ENCODE measurements at regions not wholly inside any gene's neighbourhood (a gene's known extent, or its start where the extent isn't known, plus 50 kb on each side); places are given as distances from the start of the nearest gene placed in this dataset.

DNA sequence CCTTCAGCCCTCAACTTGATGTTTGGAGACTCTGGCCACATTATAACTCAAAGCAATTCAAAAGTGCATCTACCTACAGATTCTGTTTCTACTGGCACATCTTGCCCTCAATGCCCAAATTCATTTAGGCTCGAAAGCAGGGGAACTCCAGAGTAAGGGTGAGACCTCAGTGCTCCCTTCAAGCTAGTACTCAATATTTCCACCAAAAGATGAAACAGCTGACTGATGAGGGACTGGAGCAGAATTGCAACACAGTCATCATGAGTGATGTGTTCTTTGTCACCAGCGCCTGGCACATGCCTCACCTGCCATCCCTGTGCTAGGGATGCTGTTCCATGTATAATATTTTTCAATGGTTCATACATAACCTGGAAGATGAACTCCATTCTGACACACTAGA, 247.3 kb downstream of the DSEL start:
- intact Hi-C loops (cut with micrococcal nuclease) = no loop called here
- DNase-seq (ENCODE audit: low read depth, low spot score) (no peak), ATAC-seq (no peak)
- no peak overlapping the region for H3K4me2 ChIP-seq (ENCODE audit: low read length)
- H3K4me1 ChIP-seq (ENCODE audit: control insufficient read depth in 1 of 2, insufficient read depth in 2 of 2, low read length in 2 of 2) = no peaks in the 10 kb centered on the region
- no peaks in the 10 kb centered on the region for H3K27me3 ChIP-seq (ENCODE audit: insufficient read depth, low read length)
- ChIA-PET POLR2A (no interaction called here), RAD21 (ENCODE audit: low non-redundant PET in 1 of 2, low total read pairs in 2 of 2, uncharacterized antibody in 2 of 2, unreplicated experiment in 2 of 2) (no interaction called here), CTCF (no interaction called here)
- no peaks in the 10 kb centered on the region for H4K20me1 ChIP-seq (ENCODE audit: insufficient read depth)
- H3K27ac ChIP-seq (ENCODE audit: low read depth, low read length) = no peak overlapping the region
- no peaks in the 10 kb centered on the region for H3K36me3 ChIP-seq (ENCODE audit: control insufficient read depth in 1 of 2, insufficient read depth in 2 of 2, low read length in 2 of 2)
- BruUV-seq (replicated peaks) = no TSS peak
- no peak overlapping the region for H2AFZ ChIP-seq (ENCODE audit: low read depth, low read length, poor library complexity, severe bottlenecking)
- no peak for TF ChIP-seq JUND (IDR thresholded peaks at IDR 0.05)
- no peak for TF ChIP-seq ELF1 (IDR thresholded peaks at IDR 0.05; ENCODE audit: borderline replicate concordance, low read depth)
- no peak for TF ChIP-seq SRF (IDR thresholded peaks at IDR 0.05; ENCODE audit: low read depth)
- TF ChIP-seq RAD21 (IDR thresholded peaks at IDR 0.05; ENCODE audit: low read depth) = no peak
- TF ChIP-seq, protein P1, sequence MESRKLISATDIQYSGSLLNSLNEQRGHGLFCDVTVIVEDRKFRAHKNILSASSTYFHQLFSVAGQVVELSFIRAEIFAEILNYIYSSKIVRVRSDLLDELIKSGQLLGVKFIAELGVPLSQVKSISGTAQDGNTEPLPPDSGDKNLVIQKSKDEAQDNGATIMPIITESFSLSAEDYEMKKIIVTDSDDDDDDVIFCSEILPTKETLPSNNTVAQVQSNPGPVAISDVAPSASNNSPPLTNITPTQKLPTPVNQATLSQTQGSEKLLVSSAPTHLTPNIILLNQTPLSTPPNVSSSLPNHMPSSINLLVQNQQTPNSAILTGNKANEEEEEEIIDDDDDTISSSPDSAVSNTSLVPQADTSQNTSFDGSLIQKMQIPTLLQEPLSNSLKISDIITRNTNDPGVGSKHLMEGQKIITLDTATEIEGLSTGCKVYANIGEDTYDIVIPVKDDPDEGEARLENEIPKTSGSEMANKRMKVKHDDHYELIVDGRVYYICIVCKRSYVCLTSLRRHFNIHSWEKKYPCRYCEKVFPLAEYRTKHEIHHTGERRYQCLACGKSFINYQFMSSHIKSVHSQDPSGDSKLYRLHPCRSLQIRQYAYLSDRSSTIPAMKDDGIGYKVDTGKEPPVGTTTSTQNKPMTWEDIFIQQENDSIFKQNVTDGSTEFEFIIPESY (IDR thresholded peaks at IDR 0.05; ENCODE audit: extremely low read depth, insufficient replicate concordance, low read length) = no peak
- no peak for TF ChIP-seq TCF7L2 (IDR thresholded peaks at IDR 0.05; ENCODE audit: borderline replicate concordance, extremely low read depth, insufficient read depth, insufficient read length)
- TF ChIP-seq EGR1 (IDR thresholded peaks at IDR 0.05; ENCODE audit: low read depth) = no peak
- TF ChIP-seq, protein P2, sequence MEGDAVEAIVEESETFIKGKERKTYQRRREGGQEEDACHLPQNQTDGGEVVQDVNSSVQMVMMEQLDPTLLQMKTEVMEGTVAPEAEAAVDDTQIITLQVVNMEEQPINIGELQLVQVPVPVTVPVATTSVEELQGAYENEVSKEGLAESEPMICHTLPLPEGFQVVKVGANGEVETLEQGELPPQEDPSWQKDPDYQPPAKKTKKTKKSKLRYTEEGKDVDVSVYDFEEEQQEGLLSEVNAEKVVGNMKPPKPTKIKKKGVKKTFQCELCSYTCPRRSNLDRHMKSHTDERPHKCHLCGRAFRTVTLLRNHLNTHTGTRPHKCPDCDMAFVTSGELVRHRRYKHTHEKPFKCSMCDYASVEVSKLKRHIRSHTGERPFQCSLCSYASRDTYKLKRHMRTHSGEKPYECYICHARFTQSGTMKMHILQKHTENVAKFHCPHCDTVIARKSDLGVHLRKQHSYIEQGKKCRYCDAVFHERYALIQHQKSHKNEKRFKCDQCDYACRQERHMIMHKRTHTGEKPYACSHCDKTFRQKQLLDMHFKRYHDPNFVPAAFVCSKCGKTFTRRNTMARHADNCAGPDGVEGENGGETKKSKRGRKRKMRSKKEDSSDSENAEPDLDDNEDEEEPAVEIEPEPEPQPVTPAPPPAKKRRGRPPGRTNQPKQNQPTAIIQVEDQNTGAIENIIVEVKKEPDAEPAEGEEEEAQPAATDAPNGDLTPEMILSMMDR (IDR thresholded peaks at IDR 0.05 in 2 of 3, conservative IDR thresholded peaks at IDR 0.05 in 1 of 3; ENCODE audit: borderline replicate concordance in 1 of 3, insufficient read depth in 1 of 3, low read depth in 2 of 3, low read length in 2 of 3) = no peak
- no peak for TF ChIP-seq YY1 (IDR thresholded peaks at IDR 0.05; ENCODE audit: extremely low read depth, insufficient replicate concordance, low read depth, low read length)
- TF ChIP-seq, protein P3, sequence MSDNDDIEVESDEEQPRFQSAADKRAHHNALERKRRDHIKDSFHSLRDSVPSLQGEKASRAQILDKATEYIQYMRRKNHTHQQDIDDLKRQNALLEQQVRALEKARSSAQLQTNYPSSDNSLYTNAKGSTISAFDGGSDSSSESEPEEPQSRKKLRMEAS (IDR thresholded peaks at IDR 0.05) = no peak
- TF ChIP-seq, protein P4, sequence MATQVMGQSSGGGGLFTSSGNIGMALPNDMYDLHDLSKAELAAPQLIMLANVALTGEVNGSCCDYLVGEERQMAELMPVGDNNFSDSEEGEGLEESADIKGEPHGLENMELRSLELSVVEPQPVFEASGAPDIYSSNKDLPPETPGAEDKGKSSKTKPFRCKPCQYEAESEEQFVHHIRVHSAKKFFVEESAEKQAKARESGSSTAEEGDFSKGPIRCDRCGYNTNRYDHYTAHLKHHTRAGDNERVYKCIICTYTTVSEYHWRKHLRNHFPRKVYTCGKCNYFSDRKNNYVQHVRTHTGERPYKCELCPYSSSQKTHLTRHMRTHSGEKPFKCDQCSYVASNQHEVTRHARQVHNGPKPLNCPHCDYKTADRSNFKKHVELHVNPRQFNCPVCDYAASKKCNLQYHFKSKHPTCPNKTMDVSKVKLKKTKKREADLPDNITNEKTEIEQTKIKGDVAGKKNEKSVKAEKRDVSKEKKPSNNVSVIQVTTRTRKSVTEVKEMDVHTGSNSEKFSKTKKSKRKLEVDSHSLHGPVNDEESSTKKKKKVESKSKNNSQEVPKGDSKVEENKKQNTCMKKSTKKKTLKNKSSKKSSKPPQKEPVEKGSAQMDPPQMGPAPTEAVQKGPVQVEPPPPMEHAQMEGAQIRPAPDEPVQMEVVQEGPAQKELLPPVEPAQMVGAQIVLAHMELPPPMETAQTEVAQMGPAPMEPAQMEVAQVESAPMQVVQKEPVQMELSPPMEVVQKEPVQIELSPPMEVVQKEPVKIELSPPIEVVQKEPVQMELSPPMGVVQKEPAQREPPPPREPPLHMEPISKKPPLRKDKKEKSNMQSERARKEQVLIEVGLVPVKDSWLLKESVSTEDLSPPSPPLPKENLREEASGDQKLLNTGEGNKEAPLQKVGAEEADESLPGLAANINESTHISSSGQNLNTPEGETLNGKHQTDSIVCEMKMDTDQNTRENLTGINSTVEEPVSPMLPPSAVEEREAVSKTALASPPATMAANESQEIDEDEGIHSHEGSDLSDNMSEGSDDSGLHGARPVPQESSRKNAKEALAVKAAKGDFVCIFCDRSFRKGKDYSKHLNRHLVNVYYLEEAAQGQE (IDR thresholded peaks at IDR 0.05; ENCODE audit: low read depth) = no peak
- TF ChIP-seq ZFX (IDR thresholded peaks at IDR 0.05) = no peak
- TF ChIP-seq SP1 (IDR thresholded peaks at IDR 0.05; ENCODE audit: low read depth) = no peak
- TF ChIP-seq, protein P5, sequence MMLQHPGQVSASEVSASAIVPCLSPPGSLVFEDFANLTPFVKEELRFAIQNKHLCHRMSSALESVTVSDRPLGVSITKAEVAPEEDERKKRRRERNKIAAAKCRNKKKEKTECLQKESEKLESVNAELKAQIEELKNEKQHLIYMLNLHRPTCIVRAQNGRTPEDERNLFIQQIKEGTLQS (IDR thresholded peaks at IDR 0.05) = no peak
- no peak overlapping the region for H3K4me3 ChIP-seq (replicated peaks in 1 of 2; ENCODE audit: low read depth in 1 of 2, low read length in 2 of 2)
- H3K9me3 ChIP-seq (ENCODE audit: control insufficient read depth in 1 of 2, insufficient read depth in 1 of 2, low read depth in 1 of 2, low read length in 2 of 2) = peaks cover 19 to 27% of the 10 kb centered on the region in 2 experiments; a peak in 2 of 4 replicates
- no peak overlapping the region for H3K9ac ChIP-seq (ENCODE audit: low read length)
- no peaks in the 10 kb centered on the region for H3K9me2 ChIP-seq (ENCODE audit: insufficient read depth)
- H3K79me2 ChIP-seq (ENCODE audit: insufficient read depth, low read length) = no peaks in the 10 kb centered on the region

All from HCT116 (cell line).